Mesenteric fat pad (tissue), 1 donor: ENCODE measurements at regions not wholly inside any gene's neighbourhood (a gene's known extent, or its start where the extent isn't known, plus 50 kb on each side); places are given as distances from the start of the nearest gene placed in this dataset.

Experiments used
- DNase-seq: peaks from one replicate; pipeline ENCODE4 v3.0.0-alpha.2; 2020; ENCODE audit warnings: low spot score
- donor health status: DM: yes; HTN: yes; CAD: no.

DNA sequence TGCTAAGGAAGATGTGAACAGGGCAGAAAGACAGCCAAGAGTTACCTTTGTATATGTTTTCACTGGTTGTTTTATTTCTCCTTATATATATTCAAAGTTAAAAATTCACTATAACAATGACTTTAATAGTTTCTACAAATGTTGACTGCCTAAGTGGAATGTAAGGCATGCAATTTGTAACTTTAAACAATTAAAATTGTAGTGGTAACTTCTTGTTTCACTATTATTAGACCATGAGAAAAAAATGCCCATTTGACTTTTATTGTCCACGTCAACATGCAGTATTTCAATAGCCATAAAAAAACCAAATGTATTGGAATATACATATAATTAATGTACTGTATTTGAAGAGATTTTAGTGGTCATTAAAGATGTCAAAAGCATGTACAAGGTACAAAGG lies 340.7 kb upstream of the CBLB start:
- DNase-seq: no peak

DNA sequence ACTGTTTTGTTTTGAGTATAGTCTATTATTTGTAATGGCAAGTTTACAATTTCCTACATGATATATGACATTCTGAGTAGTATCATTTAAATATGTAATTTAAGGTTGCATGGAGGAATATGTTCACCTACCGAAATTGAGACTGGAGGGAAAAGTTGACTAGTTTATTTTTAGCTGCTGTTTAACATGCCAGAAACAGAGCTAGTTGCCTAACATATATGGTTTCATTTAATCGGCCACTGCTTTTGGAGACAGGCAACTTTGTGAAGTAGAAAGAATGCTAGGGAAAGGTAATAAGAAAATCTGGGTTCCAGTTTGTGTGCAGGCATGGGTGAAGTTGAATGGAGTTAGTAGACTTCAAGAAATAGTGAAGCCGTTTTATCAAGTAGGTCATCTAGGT lies 342.1 kb upstream of the CBLB start:
- DNase-seq: no peak

GRCh38 chr3:106212665-106213222 lies 343.9 kb upstream of the CBLB start:
- DNase-seq: no peak

DNA sequence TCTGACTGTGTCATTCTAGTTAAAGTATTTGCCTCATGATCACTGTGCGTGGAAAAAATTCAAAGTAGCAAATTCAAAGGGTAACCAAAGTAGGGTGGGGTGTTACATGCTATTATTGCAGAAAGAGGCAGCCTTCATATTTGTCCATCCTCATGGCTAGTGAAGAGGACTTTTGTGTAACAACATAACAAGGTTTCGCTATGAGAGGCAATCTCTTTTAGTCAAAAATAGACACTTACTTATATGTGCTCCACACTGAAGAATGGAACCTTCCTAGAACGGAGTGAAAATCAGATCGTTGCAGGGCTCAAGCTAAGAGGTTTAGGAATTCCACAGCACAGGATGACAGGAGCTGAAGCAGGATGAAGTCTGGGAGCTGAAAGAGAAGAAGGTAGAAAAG lies 345.1 kb upstream of the CBLB start:
- DNase-seq: no peak

DNA sequence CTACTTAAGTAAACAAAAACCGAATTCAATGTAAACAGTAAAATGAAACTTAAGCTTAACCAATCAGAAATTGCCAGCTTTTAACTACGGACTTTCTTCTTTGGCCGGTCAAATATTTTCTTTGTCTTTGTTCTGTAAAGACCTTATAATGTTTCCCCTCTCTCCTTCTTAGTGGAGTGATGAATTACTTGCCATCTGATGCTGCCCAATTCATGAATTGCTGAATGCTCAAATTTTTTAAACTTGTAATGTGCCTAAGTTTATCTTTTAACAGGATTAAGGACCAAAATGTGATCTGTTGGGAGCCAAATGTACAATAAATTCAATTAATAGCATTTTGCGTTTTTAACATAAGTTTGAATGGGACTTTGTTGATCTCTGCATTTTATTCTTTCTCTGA lies 345.8 kb upstream of the CBLB start:
- DNase-seq: no peak

- DNase-seq: no peak
Observed at GRCh38 chr3:106215047-106215446, 346.2 kb upstream of the CBLB start.

DNA sequence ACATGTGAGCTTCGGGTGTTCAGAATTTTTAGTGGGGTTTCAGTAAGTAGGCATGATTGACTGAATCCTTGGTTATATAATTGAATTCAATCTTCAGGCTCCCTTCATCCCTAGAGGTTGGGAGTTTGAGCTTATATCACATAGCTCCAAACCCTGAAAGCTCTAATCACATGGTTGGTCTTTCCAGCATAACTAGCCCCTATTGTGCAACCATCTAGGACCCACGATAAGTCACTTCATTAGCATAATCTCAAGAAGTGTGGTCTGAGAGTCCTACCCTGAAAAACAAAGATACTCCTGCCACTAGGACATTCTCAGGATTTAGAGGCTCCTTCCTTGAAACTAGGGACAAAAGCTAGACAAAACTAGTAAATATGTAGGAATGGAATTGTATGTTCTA lies 348.9 kb upstream of the CBLB start:
- DNase-seq: no peak

- DNase-seq: no peak
Observed at GRCh38 chr3:106227068-106227467, 358.3 kb upstream of the CBLB start.

DNA sequence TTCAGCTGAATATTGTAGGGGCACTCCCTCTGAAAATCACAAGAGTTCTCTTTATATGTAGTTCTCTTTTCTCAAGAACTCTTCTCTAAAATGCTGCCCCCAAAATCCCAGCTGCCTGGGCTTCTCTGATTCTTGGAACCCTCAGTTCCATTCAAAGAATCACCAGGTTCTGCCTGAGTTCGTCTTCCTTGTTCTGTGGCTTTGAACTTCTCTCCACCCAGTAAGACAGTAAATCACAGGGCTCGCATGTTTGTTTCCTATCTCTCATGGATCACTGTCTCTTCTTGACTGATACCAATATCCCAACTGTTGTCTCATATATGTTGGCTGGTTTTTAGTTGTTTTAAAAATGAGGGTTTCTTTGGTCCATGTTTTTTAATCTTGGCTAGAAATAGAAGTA lies 359.5 kb upstream of the CBLB start:
- no peak for DNase-seq

- DNase-seq: no peak
Observed at GRCh38 chr3:106229495-106230278, 360.9 kb upstream of the CBLB start.

- no peak for DNase-seq
Observed at GRCh38 chr3:106231086-106231485, 362.3 kb upstream of the CBLB start.

DNA sequence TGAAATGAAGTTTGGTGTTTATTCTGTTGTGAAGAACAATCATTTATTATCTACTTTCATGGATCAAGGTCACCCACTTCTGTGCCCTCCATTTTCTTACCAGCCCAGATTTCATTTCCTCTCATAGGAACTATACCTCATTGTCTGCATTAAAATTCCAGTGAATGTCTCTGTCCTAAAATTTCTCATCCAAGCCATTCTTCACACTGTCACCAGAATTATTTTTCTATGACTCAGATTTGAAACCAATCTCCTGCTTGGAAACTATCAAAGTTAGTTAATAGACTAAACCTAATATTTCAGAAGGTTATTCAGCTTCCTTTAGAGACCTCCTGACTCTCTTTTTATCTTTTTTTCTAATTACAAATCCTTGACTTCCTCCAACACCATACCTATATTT lies 364.1 kb upstream of the CBLB start:
- no peak for DNase-seq

DNA sequence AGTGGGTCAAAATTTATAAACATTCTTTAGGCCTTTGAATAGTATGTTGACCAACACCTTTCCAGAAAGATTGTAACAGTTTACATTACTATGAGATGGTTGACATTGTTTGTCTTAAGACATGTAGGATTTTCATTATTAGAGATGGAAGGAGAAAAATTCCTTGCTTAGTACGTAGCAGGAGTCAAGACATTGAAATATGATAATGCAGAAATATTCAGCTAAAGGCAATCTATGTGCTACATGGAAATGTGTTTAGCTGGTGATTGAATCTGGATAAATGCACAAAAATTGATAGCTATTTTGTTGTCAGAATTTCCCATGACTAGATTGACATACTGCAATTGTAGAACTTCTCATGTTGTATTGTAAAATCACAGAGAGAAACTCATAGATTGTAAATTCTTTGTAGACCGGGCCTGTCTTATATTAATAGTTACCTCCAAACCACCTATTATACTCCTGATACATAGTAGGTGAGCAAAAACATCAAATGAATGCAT lies 370.4 kb upstream of the CBLB start:
- no peak for DNase-seq

- DNase-seq: no peak
Observed at GRCh38 chr3:106241593-106241992, 372.8 kb upstream of the CBLB start.

DNA sequence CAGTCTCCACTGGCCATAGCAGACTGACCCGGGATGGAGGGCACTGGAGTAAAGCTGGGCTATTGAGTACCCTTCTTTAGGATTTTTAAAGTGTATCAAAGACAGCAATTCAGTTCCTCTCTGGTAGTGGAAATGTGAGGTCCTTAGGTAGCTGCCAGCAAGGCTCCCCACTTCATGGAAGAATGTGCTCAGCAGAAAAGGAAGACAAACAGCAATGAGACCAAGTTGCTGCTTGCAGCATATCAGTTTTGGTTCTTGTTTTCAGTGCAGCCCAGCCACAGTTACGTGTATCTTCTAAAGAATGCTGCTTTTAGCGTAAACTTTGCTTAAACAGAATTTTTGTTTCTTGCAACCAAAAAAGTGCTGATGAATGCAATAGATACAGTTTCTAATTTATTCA lies 374.0 kb upstream of the CBLB start:
- DNase-seq: no peak

- no peak for DNase-seq
Observed at GRCh38 chr3:106245400-106245799, 376.6 kb upstream of the CBLB start.

GRCh38 chr3:106247902-106248684 lies 379.3 kb upstream of the CBLB start:
- DNase-seq: no peak

GRCh38 chr3:106249159-106249558 lies 380.3 kb upstream of the CBLB start:
- DNase-seq: no peak

GRCh38 chr3:106249981-106250380 lies 381.2 kb upstream of the CBLB start:
- DNase-seq: no peak

DNA sequence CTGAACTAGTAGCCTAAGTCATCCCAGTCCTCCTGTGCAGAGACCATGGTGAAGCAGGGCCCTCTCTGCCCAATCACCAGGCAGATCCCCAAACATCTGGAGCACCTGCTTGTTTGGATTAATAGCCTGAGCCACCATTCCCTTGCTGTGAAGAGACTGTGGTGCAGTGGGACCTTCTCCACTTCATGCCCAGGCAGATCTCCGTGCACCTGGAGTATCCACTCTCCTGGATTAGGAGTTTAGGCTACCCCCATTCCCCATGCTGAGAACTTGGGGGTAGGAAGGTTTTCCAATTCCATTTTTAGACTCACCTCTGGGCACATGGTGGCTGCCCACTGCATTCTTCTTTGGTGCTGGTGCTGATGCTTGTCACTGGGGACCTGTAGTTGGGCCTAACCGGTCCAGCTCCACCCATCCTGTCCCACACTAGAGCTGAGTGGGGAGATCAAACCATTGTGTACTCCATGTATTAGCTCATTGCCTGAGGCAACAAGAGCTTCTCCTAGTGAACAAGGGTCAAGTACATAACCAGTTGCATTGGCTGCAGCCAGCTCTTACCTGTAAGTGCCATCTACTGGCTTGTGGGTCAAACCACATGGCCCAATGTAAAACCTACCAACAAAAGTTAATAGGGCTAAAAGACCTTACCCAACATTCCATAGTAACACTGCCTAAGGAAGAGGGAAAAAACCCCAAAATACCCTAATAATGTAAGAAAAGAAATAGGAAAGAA lies 382.5 kb upstream of the CBLB start:
- no peak for DNase-seq

DNA sequence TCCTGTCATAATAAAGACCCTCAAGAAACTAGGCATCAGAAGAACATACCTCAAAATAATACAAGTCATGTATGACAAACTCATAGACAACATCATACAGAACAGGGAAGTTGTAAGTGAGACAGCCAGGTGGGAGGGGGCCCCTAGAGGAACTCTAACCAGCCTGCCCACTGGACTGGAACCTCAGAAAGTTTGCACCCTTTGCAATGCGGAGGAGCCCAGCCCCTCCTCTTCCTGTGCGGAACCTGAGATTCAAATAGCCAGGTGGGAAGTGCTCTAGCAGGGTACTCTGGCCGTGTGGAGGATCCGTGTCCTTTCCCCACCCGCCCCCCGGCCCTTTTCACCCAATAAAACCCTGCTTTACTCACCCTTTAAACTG lies 387.0 kb upstream of the CBLB start:
- DNase-seq: no peak
